HG02610 (cell line): ENCODE measurements at regions not wholly inside any gene's neighbourhood (a gene's known extent, or its start where the extent isn't known, plus 50 kb on each side); places are given as distances from the start of the nearest gene placed in this dataset.
"Not testable (repeated sequence)": the region's sequence is repeated elsewhere in the genome, so short reads cannot be mapped to it uniquely, and the experiment has no call there.

ENCODE experiments used
- ATAC-seq: cut with Tn5 transposase; IDR thresholded peaks from one replicate; pipeline ENCODE4 v1.9.1; 2021; ENCODE audit warnings: mild to moderate bottlenecking, moderate library complexity; ENCODE audit not compliant: unreplicated experiment

DNA sequence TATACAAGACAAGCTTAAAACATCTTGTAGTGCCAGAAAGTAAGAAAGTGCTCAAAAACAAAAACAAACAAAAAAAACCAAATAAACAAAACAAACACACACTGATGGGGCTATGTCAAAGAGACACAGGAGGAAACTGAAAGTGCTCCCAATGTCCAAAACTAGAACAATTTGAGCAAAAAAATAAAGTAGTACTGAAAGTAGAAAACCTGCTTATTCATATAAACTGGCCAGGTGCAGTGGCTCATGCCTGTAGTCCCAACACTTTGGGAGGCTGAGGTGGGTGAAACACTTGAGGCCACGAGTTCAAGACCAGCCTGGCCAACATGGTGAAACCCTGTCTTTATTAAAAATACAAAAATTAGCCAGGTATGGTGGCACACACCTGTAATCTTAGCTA, 129.9 kb downstream of the GLUL start:
- no peak for ATAC-seq

DNA sequence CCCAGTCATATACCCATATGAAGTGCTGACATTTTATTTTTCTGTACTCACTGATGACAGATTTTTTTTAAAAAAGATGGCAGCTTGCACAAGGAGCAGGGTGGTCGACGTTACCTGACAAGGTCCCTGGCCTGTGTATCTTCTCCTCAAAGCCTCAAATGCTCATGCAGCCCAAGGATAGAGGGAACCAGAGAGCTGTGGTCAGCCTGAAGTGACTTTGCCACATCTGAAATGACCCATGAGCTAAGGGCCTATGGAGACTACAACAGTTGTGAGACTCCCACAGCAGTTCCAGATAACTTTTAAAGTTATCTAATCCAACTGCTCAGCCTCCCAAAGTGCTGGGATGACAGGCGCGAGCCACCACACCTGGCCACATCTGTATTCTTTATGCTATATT, 131.1 kb downstream of the GLUL start:
- ATAC-seq: no peak

DNA sequence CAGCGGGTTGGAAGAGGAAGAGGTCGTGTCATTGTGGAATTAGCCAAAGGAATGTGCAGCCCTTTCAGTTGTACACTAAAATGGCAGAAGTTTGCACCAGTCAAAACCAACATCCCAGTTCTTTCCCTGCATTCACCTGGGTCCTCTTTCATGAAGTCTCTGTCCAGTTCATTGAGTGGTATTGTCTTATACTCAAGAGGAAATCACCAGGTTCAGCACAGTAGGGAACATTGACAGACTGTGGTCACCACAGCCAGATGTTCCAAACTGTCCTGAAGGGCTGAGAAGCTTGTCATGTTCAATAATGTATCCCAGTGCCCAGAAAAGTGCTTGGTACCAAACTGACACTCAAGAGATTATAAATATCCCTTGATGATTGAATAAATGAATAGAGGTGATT, 131.6 kb downstream of the GLUL start:
- ATAC-seq: no peak

DNA sequence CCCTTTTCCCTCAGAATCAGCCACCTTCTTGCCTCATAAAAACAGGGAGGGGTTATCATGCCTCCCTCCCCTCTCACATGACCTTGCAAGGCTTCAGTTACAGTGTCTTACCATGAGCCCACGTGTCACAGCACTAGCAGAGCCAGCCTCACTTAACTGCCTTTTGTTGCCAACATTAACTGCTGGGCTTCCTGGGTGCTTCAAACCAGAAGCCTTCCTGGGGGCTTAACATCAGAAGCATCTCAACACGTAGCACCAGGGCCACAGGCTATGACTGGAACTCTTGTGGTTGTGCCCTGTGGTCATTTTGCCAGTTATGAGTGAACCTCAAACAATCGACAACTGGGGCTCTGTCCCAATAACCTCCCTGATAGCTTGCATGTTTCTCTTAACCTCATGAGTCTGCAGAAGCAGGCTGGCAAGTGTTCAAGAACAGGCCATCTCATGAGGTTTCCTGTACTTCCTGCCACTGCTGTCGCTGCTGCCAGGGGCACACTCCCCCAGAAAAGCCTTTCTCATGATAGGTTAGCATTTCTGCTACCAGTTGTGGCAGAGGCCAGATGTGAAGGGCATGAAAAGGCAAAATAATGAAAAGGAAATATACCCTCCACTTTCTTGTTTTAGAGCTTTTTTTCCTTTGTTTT, 132.2 kb downstream of the GLUL start:
- peak; percentile 71 for ATAC-seq

DNA sequence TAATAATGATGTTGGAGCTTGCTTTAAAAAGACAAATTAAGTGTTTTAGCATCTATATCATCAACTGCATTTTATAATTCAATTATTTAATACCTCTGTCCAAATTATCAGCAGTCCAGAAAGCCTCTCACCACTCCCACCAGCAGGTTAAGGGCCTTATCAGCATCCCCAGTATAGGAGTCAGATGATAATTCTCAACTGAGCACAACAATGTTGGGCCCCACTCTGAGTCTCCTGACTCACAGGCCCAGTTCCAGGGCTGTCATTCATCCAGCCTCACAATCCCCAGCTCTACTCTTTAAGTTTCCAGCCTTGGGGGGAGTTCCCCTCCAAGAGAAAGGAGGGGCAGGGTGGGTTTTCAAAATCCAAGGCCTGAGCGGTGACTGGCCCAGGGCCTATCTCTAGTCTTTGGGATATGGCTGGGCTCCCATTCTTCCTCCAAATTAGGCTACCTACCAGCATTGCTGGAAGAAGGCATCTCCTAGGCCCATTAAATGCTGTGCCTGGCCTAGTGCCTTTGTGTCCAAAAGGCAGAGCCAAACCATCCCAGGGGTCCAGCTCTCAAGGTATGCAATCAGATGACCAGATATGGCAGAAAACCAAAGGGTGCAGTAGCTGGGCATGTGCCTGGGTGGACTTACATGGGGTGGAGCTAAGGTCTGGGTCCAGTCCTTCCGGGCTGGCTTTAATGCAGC, 134.1 kb downstream of the GLUL start:
- no peak for ATAC-seq

DNA sequence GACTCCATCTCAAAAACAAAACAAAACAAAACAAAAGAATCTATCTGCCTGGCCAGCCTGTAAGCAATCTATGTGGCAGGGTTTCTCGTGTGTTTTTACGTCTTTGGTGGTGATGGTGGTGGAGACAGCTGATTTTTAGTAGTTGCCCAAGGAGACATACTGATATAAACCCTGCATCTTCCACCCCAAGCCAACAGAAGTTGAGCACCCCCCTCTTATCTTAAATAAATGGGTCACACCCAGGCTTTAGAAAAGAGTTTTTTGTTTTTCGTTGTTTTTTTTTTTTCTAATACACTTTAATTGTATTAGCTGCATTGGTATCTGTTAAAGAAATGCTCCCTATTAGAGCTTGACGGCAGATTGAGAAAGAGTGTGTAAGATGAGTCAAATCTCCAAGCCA, 134.7 kb downstream of the GLUL start:
- no peak for ATAC-seq

DNA sequence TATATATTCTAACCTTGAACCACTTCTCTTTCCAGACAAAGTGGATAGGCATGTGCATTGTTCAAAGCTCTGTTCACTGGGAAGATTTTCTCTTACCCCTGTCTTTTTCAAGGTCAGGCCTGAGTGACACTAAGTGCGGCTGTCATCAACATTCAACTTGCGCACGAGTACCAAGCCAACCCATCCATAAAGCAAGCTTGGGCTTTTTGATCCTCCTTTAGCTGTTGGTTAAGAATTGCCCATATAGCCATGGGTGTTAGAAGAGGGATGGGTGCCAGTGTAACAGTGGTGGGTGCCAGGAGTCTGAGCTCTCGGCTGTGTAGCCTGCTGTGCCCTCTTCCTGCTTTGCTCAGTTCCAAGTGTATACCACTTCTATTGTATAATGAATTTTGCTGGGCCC, 136.1 kb downstream of the GLUL start:
- no peak for ATAC-seq

DNA sequence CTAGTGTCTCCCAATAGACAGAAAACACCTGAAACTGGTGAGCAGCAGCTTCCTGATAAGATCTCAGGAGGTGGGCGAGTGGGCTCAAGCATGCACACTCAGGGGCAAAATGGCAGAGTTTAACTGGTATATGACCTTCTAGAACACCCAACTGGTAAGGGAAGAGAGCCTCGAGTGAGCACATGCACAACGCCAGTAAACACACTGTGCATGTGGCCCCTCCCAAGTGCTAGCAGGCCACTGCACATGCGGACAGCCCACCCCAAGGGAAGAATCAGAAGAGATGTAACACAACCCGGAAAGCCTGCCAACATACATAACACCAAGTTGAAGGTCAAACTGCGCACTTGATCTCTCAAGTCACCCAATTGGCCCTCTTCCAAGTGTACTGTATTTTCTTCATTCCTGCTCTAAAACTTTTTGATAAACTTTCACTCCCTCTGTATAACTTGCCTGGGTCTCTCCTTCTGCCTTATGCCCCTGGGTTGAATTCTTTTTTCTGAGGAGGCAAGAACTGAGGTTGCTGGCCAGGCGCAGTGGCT, 138.2 kb downstream of the GLUL start:
- ATAC-seq: no peak

DNA sequence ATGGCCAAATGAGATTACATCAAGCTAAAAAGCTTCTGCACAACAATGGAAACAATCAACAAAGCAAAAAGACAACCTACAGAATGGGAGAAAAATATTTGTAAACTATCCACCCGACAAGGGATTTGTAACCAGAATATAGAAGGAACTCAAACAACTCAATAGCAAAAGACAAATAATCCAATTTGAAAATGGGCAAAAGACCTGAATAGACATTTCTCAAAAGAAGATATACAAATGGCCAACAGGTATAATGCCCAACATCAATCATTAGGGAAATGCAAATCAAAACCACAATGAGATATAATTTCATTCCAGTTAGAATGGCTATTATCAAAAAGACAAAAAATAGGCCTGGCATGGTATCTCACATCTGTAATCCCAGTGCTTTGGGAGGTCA, 140.0 kb downstream of the GLUL start:
- no peak for ATAC-seq

DNA sequence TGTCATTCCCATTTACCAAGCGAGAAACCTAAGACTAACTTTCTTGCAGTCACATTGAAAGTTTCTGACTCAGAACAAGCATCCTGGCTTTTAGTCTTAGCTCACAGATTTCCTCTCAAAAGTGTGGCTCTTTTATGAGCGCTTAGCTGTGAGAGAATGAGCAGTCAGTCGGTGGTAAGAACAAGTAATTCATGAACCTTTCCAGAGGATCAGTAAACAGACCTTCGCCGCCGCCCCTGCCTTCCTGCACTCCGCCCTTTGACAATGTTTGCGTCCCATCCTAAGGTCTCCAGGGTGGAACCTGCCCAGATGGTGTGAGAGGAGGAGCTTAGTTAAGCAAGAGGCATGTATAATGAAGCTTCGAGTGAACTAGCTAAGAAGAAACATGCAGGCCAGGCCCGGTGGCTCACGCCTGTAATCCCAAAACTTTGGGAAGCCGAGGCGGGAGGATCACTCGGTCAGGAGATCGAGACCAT, 142.4 kb downstream of the GLUL start:
- peak; percentile 89 for ATAC-seq

DNA sequence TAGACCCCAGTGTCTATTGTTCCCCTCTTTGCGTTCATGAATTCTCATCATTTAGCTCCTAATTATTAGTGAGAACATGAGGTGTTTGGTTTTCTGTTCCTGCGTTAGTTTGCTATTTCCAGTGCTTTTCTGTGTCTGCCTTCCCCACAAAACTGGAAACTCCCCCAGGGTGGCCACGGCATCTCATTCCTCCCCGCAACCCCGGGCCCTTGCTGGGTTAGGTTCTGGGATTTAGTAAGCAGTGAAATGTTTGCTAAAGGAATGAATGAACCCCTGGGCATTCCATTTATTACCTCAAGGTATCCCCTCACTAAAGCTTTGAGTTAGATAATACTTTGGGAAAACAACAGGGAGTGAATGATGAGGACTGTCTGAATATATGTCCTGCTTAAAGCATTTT, 142.9 kb downstream of the GLUL start:
- peak; percentile 58 for ATAC-seq

DNA sequence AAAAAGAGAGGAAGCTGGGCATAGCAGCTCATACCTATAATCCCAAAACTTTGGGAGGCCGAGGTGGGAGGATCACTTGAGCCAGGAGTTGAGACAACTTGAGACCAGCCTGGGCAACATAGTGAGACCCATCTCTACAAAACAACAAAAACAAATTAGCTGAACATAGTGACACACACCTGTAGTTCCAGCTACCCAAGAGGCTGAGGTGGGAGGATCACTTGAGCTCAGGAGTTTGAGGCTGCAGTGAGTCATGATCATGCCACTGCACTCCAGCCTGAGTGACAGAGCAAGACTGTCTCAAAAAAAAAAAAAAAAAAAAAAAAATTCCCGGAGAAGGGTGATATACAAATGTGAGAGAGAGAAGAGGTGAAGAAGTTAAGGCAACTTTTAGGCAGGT, 143.8 kb downstream of the GLUL start:
- ATAC-seq: not testable (repeated sequence)

DNA sequence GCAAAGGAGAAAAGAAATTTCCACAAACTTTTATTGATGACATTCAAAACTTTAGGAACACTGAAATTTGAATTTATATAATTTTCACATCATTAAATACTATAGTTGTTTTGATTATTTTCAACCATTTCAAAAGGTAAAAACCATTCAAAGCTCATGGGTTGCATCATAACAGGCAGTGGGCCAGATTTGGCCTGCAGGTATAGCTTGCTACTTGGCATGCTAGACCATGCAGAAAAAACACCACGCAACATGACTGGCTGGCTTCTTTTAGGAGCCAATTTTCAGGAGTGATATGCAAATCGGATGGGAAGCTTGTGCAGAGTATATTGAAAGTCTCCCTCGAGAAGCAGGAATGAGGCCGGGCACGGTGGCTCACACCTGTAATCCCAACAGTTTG, 144.8 kb downstream of the GLUL start:
- no peak for ATAC-seq

DNA sequence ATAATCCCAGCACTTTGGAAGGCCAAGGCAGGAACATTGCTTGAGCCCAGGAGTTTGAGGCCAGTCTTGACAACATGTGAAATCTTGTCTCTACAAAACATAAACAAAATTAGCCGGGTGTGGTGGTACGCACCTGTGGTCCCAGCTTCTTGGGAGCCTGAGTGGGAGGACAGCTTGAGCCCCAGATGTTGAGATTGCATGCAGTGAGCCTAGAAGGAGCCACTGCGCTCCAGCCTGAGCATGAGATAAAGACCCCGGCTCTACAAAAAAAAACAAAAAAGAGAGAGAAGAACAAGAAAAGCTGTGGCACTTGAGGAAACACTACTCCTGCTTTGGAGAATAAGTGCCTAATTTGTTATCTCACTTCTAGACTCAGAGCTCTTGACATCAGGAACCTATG, 146.6 kb downstream of the GLUL start:
- no peak for ATAC-seq

DNA sequence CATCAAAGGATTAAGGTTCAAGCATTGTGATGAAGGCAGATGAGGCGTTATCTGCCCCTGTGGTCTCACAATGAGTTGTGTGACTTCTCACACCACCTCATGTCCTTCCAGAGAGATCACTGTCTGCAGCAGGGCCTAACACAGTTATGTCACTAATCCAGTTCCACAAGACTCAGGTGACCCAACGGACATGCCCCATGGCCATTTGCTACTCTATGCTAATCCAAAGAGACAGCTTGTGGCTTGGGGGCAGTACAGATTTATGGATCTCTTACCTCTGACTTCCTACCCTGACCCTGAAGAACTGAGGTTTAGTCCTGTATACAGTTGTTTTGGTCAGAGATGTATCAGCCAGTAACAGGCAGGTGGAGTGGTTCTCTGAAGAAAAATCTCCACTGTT, 147.1 kb downstream of the GLUL start:
- no peak for ATAC-seq

DNA sequence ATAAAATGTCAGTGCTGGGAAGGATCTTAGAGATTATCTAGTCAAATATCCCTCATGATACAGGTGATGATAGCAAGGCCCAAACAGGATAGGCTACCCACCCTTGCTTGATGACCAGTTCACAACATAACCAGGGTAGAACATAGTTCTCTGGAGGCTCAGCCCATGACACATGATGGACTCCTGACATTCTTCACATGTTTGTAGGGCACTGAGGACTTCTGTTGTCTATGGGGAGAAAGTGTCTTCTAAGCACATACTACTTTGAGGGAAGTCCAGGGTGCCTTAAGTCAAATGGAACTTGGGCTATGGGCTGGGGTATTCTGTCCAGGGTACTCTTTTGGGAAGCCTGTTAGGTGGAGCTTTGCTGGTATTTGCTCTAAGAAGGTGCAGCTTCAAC, 148.9 kb downstream of the GLUL start:
- no peak for ATAC-seq

DNA sequence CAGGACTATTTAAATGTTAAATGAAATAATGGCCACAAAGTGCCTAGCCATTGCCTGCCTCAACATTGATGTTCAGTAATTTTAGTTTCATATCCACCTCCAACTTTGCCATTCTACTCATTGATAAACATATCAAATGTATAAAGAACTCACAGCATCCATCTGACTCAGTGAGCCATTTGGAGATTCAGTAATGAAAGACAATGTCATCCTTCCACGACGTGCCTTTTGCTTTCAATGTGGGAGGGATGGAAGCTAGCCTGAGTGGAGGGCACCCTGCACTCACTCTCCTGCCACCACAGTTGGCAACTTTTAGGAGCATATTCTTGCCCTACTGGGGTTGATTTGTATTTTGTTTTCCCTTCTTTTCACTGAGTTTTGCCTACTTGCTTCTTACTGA, 151.5 kb downstream of the GLUL start:
- no peak for ATAC-seq

DNA sequence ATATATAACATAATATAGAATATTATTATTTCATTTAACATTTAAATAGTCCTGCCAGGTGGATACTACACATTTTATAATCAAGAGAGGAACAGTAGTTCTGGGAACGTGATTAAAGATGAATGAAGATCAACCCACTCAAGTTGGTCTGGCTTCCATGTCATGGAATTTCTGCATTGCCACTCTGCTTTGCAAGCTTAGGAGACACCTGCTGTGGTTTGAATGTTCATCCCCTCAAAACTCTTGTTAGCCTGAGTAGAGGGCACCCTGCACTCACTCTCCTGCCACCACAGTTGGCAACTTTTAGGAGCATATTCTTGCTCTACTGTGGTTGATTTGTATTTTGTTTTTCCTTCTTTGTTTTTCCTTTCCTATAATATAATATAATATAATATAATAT, 153.2 kb downstream of the GLUL start:
- no peak for ATAC-seq

DNA sequence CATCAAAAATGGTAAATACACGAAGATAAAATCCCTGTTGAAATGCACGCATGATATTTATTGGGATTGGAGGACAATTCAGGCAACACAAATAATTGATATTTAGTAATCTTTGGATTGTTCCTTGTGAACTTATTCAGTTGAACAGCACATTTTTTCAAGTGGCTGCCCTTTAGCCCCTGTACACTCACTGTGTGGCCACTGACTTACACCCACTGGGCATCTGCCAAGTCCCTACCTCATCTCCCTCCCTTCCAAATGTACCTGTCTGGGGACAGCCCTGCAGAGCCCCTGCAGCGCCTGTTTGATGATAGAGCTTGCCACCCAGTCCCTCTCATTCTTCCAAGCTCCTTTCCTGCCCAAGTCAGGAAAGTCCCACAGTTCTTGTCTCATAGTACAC, 154.3 kb downstream of the GLUL start:
- no peak for ATAC-seq

DNA sequence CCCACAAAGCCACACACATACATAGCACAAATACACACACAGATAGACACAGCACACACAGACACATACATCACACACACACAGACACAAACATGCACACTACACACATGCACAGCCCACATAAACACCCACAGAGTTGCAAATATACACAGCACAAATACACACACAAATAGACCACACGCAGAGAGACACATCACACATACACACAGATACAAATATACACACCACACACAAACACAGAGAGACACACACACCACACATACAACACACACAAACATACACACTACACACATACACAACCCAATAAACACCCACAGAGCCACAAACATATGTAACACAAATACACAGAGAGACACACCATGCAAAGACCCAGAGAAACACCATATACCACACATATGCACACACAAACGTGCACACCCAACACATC, 154.9 kb downstream of the GLUL start:
- ATAC-seq: no peak

DNA sequence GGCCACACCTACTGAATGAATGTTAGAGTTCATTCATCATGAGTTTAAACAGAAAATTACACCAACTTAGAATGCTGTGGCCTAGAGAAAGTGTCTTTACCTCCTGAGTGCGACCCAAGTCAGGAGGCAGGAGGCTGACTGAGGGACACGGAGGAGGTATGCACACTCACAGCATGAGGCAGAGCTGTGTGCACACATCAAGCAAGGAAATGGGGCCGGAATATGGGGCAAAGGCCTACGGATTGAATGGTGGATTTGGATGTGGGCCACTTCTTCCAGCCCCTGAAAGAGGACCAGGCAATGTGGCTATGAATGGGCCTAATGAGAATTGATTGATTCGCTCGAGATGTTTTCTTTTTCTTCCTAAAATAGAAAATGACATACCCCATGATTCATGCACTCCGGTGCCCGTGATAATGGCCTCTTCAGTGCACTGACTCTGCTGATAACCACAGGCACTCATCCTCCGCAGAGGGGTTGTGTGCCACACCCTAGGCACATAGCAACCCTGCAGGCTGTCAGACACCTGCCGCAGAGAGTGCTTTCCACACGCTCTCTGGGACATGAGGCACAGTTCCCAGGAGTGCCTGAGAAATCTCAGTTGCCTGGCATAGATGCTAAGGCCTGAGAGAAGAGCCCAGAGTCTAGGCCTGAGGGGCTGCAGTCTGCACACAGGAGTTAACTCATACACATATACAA, 155.5 kb downstream of the GLUL start:
- no peak for ATAC-seq

DNA sequence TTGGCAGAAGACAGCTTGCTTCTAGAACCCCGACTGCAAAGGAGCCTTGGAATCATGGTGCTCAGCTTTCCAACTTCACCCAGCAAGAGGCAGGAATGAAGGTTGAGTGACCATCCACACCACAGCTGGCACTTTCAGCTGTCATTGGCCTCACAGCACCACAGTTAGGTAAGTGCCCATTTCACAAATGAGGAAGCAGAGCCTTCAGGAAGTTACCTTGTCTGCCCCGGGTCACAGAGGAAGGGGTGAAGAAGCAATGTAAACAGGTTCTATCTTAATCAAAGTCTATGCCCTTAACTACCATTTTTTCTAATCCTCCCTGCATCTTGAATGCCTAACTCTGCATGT, 156.0 kb downstream of the GLUL start:
- no peak for ATAC-seq
